Transverse colon (tissue), 4 donors: ENCODE measurements at regions not wholly inside any gene's neighbourhood (a gene's known extent, or its start where the extent isn't known, plus 50 kb on each side); places are given as distances from the start of the nearest gene placed in this dataset.
A peak's percentile ranks its signal among the peaks of the same experiment; 100 is the strongest.

Source experiments
- DNase-seq: peaks from one replicate; pipeline ENCODE4 v3.0.0-alpha.2; 2019
- H3K27ac ChIP-seq, 4 donors: fragments of 200-600 bp; sonication (generic); 2 replicates each; pipeline ENCODE4 v1.5.1; 2016 to 2018; ENCODE audit warnings: inconsistent platforms in 4 of 4
- H3K27me3 ChIP-seq: fragments of 200-600 bp; sonication (generic); 2 replicates; pipeline ENCODE4 v1.5.1; 2017; ENCODE audit warnings: inconsistent platforms
- H3K36me3 ChIP-seq, 4 donors: fragments of 200-600 bp; sonication (generic); 2 replicates each; pipeline ENCODE4 v1.5.1; 2017 to 2019; ENCODE audit warnings: inconsistent platforms in 4 of 4
- H3K4me1 ChIP-seq, 4 donors: fragments of 200-600 bp; sonication (generic); 2 replicates each; pipeline ENCODE4 v1.5.1; 2017 to 2020; ENCODE audit warnings: inconsistent platforms in 4 of 4
- H3K4me3 ChIP-seq, 4 donors: fragments of 200-600 bp; sonication (generic); 1 replicate in 1 of 4; 2 replicates in 3 of 4; pipeline versions ENCODE4 v1.5.1 to v1.6.1; 2017 to 2019; ENCODE audit warnings: inconsistent platforms in 4 of 4
- H3K9me3 ChIP-seq, 2 donors: fragments of 200-600 bp; sonication (generic); 2 replicates each; pipeline ENCODE4 v1.5.1; 2017 to 2019; ENCODE audit warnings: inconsistent platforms in 2 of 2
- CTCF ChIP-seq, 5 experiments: fragments of 200-600 bp in 3 of 5; fragments of 450-650 bp in 2 of 5; sonication (generic) in 3 of 5; IDR thresholded peaks; 1 replicate in 2 of 5; 2 replicates in 3 of 5; pipeline ENCODE4 v1.5.1; 2016 to 2017; ENCODE audit warnings: antibody characterized with exemption in 5 of 5, inconsistent platforms in 3 of 5, mild to moderate bottlenecking in 2 of 5, moderate library complexity in 1 of 5
- EP300 ChIP-seq: sonication (generic); formaldehyde crosslinking; IDR thresholded peaks from one replicate; pipeline ENCODE4 v1.6.1; 2017; ENCODE audit warnings: antibody characterized with exemption, low read depth
- POLR2A ChIP-seq: fragments of 450-650 bp; IDR thresholded peaks from one replicate; pipeline ENCODE4 v1.6.1; 2016; ENCODE audit warnings: antibody characterized with exemption, mild to moderate bottlenecking, moderate library complexity
- POLR2AphosphoS5 ChIP-seq, 3 donors: sonication (generic); formaldehyde crosslinking; IDR thresholded peaks; one replicate each; pipeline ENCODE4 v1.6.1; 2016; ENCODE audit warnings: antibody characterized with exemption in 3 of 3
- WGBS, 2 donors: methylation state at CpG; one replicate each; pipeline ENCODE4 v1.1.5; 2018; ENCODE audit warnings: low coverage in 1 of 2; 5-methylcytosine and 5-hydroxymethylcytosine counted together
- in situ Hi-C, 4 donors: fragments of 200-750 bp; cut with MboI; loops; one replicate each; pipeline versions ENCODE4 v1.15.0 to v1.15.1; 2017; ENCODE audit warnings: low sequenced_read_pairs in 3 of 4, low pct_ligation_motif_present in 1 of 4, low pct_unique_long_range_greater_than_20kb in 1 of 4
- intact Hi-C: fragments of 100-400 bp; cut with DNase I; formaldehyde crosslinking; loops from one replicate; pipeline ENCODE4 v1.15.1; 2023; ENCODE audit warnings: low total_unique reads

- H3K4me3 ChIP-seq: peak overlapping the region in 2 of 4 donors; percentile 13 to 15
- TF ChIP-seq POLR2A (no peak), CTCF (IDR thresholded peaks at IDR 0.05) (peak; percentile 29 to 50 (median 42)), EP300 (no peak), POLR2AphosphoS5 (IDR thresholded peaks at IDR 0.05) (no peak)
Observed at GRCh38 chr6:41442800-41443501, 103.2 kb upstream of the FOXP4 start.

GRCh38 chr6:41443616-41444525, 102.3 kb upstream of the FOXP4 start:
- Histone ChIP-seq H3K27me3 (peaks cover 10% of the 10 kb centered on the region), H3K9me3 (no peaks in the 10 kb centered on the region), H3K4me3 (peak overlapping the region in 2 of 4 donors; percentile 13 to 15), H3K27ac (peak overlapping the region; percentile 36 to 81 (median 58)), H3K36me3 (no peaks in the 10 kb centered on the region), H3K4me1 (peaks cover 11 to 27% (median 16%) of the 10 kb centered on the region in 4 donors)
- intact Hi-C loops (no loop called here), in situ Hi-C loops (no loop called here)
- no peak for DNase-seq
- TF ChIP-seq POLR2AphosphoS5 (IDR thresholded peaks at IDR 0.05) (no peak), CTCF (IDR thresholded peaks at IDR 0.05) (no peak), EP300 (no peak), POLR2A (no peak)
- 28 to 54% methylated on average over 6 to 15 of the region's 15 CpGs for WGBS, 2 donors

More at GRCh38 chr6:41442800-41443501, 103.2 kb upstream of the FOXP4 start:
- H3K36me3 ChIP-seq: no peaks in the 10 kb centered on the region
- in situ Hi-C loops: no loop called here
- 0 to 22% methylated on average over 1 to 40 of the region's 42 CpGs for WGBS, 2 donors
- H3K4me1 ChIP-seq: peaks cover 11 to 24% (median 14%) of the 10 kb centered on the region in 4 donors
- intact Hi-C loops: no loop called here
- H3K27me3 ChIP-seq: peaks cover 10% of the 10 kb centered on the region
- peak overlapping the region; percentile 36 to 81 (median 58) for H3K27ac ChIP-seq
- DNase-seq: peak; percentile 32
- no peaks in the 10 kb centered on the region for H3K9me3 ChIP-seq

GRCh38 chr6:41445261-41445660, 100.9 kb upstream of the FOXP4 start:
- TF ChIP-seq CTCF (IDR thresholded peaks at IDR 0.05) (no peak), POLR2A (no peak), POLR2AphosphoS5 (IDR thresholded peaks at IDR 0.05) (no peak), EP300 (no peak)
- 59 to 80% methylated on average over 1 to 11 of the region's 11 CpGs for WGBS, 2 donors
- no peaks in the 10 kb centered on the region for H3K36me3 ChIP-seq
- no peak overlapping the region for H3K4me3 ChIP-seq
- no peak for DNase-seq
- in situ Hi-C loops (no loop called here), intact Hi-C loops (no loop called here)
- H3K27ac ChIP-seq: peak overlapping the region in 3 of 4 donors; percentile 30 to 81 (median 57)
- H3K9me3 ChIP-seq: no peaks in the 10 kb centered on the region
- H3K4me1 ChIP-seq: peaks cover 25 to 41% (median 27%) of the 10 kb centered on the region in 4 donors
- peaks cover 10% of the 10 kb centered on the region for H3K27me3 ChIP-seq

GRCh38 chr6:41446132-41446531, 100.0 kb upstream of the FOXP4 start:
- H3K4me3 ChIP-seq: no peak overlapping the region
- H3K27me3 ChIP-seq: peaks cover 10% of the 10 kb centered on the region
- no peaks in the 10 kb centered on the region for H3K36me3 ChIP-seq
- no peaks in the 10 kb centered on the region for H3K9me3 ChIP-seq
- H3K4me1 ChIP-seq: peaks cover 28 to 50% (median 33%) of the 10 kb centered on the region in 4 donors
- TF ChIP-seq EP300 (no peak), POLR2AphosphoS5 (IDR thresholded peaks at IDR 0.05) (no peak), CTCF (IDR thresholded peaks at IDR 0.05) (no peak), POLR2A (no peak)
- intact Hi-C loops: no loop called here
- DNase-seq: no peak
- no peak overlapping the region for H3K27ac ChIP-seq
- in situ Hi-C loops: no loop called here
- WGBS, 2 donors: 82 to 86% methylated on average over 1 to 4 of the region's 4 CpGs
